ENCODE measurements at regions not wholly inside any gene's neighbourhood (a gene's known extent, or its start where the extent isn't known, plus 50 kb on each side); places are given as distances from the start of the nearest gene placed in this dataset.

DNA sequence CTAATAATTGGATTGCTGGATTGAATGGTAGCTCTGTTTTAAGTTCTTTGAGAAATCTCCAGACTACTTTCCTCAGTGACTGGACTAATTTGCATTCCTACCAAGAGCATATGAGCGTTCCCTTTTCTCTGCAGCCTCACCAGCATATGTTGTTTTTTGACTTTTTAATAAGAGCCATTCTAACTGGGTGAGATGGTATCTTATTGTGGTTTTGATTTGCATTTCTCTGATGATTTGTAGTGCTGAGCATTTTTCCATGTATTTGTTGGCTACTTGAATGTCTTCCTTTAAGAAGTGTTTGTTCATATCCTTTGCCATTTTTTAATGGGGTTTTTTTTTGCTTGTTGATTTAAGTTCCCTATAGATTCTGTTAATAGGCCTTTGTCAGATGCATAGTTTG, 94.7 kb upstream of the AHI1 start:
- Mint-ChIP-seq H3K4me3 (ENCODE audit: unreplicated experiment) (no peak overlapping the region), H3K27me3 (ENCODE audit: unreplicated experiment) (peaks cover 23% of the 10 kb centered on the region), H3K9me3 (ENCODE audit: unreplicated experiment) (peaks cover 11% of the 10 kb centered on the region), H3K27ac (ENCODE audit: unreplicated experiment) (no peak overlapping the region), H3K4me1 (ENCODE audit: unreplicated experiment) (no peaks in the 10 kb centered on the region), H3K36me3 (ENCODE audit: unreplicated experiment) (no peaks in the 10 kb centered on the region)
- no peak for DNase-seq (ENCODE audit: extremely low spot score, unreplicated experiment)
- TF ChIP-seq CTCF (IDR thresholded peaks at IDR 0.05) = no peak

- TF ChIP-seq CTCF (IDR thresholded peaks at IDR 0.05) = no peak
- Mint-ChIP-seq H3K36me3 (ENCODE audit: unreplicated experiment) (no peaks in the 10 kb centered on the region), H3K27me3 (ENCODE audit: unreplicated experiment) (peaks cover 23% of the 10 kb centered on the region), H3K27ac (ENCODE audit: unreplicated experiment) (no peak overlapping the region), H3K4me1 (ENCODE audit: unreplicated experiment) (no peaks in the 10 kb centered on the region), H3K9me3 (ENCODE audit: unreplicated experiment) (peaks cover 18% of the 10 kb centered on the region), H3K4me3 (ENCODE audit: unreplicated experiment) (no peak overlapping the region)
- no peak for DNase-seq (ENCODE audit: extremely low spot score, unreplicated experiment)
These were observed 96.5 kb upstream of the AHI1 start for GRCh38 chr6:135594000-135594399.

GRCh38 chr6:135600086-135600702, 102.7 kb upstream of the AHI1 start:
- TF ChIP-seq CTCF (IDR thresholded peaks at IDR 0.05) = no peak
- H3K27ac Mint-ChIP-seq (ENCODE audit: unreplicated experiment) = no peak overlapping the region
- peaks cover 13% of the 10 kb centered on the region for H3K27me3 Mint-ChIP-seq (ENCODE audit: unreplicated experiment)
- H3K4me3 Mint-ChIP-seq (ENCODE audit: unreplicated experiment) = no peak overlapping the region
- no peaks in the 10 kb centered on the region for H3K36me3 Mint-ChIP-seq (ENCODE audit: unreplicated experiment)
- no peak for DNase-seq (ENCODE audit: extremely low spot score, unreplicated experiment)
- no peaks in the 10 kb centered on the region for H3K4me1 Mint-ChIP-seq (ENCODE audit: unreplicated experiment)
- H3K9me3 Mint-ChIP-seq (ENCODE audit: unreplicated experiment) = peaks cover 14% of the 10 kb centered on the region

DNA sequence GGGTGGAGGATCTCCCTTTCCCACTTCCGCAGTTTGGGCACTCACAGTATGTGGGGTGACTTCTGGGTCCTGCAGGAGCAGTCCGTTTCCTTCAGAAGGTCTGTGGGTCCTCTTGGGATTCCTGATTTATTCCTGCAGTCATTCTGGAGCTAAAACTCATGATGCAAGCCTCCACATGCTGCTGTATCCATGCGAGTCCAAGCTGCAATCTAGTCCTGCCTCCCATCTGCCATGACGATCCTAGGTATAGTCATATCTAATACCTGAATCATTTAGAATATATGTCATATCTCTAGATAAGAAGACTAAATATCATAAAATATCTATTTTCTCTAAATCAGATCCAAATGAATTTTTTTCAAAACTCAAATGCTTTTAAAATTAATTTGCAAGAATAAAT, 103.4 kb upstream of the AHI1 start:
- Mint-ChIP-seq H3K27ac (ENCODE audit: unreplicated experiment) (no peak overlapping the region), H3K9me3 (ENCODE audit: unreplicated experiment) (peaks cover 14% of the 10 kb centered on the region), H3K4me3 (ENCODE audit: unreplicated experiment) (no peak overlapping the region)

GRCh38 chr6:135601857-135602256, 104.3 kb upstream of the AHI1 start:
- no peak overlapping the region for H3K27ac Mint-ChIP-seq (ENCODE audit: unreplicated experiment)
- no peak overlapping the region for H3K4me3 Mint-ChIP-seq (ENCODE audit: unreplicated experiment)
- no peak for DNase-seq (ENCODE audit: extremely low spot score, unreplicated experiment)
- peaks cover 14% of the 10 kb centered on the region for H3K27me3 Mint-ChIP-seq (ENCODE audit: unreplicated experiment)
- no peaks in the 10 kb centered on the region for H3K36me3 Mint-ChIP-seq (ENCODE audit: unreplicated experiment)
- no peaks in the 10 kb centered on the region for H3K4me1 Mint-ChIP-seq (ENCODE audit: unreplicated experiment)
- TF ChIP-seq CTCF (IDR thresholded peaks at IDR 0.05) = no peak
- peaks cover 10% of the 10 kb centered on the region for H3K9me3 Mint-ChIP-seq (ENCODE audit: unreplicated experiment)

More for the DNA sequence above, 103.4 kb upstream of the AHI1 start:
- Mint-ChIP-seq H3K4me1 (ENCODE audit: unreplicated experiment) (no peaks in the 10 kb centered on the region), H3K36me3 (ENCODE audit: unreplicated experiment) (no peaks in the 10 kb centered on the region), H3K27me3 (ENCODE audit: unreplicated experiment) (peaks cover 13% of the 10 kb centered on the region)
- no peak for DNase-seq (ENCODE audit: extremely low spot score, unreplicated experiment)
- no peak for TF ChIP-seq CTCF (IDR thresholded peaks at IDR 0.05)
